ENCODE measurements at regions not wholly inside any gene's neighbourhood (a gene's known extent, or its start where the extent isn't known, plus 50 kb on each side); places are given as distances from the start of the nearest gene placed in this dataset.

GRCh38 chr15:69806287-69806915 lies 291.3 kb downstream of the TLE3 start:
- DNase-seq: no peak
- no peaks in the 10 kb centered on the region for H3K36me3 Mint-ChIP-seq (ENCODE audit: unreplicated experiment)
- H3K4me1 Mint-ChIP-seq (ENCODE audit: low read depth, unreplicated experiment): peaks cover 11% of the 10 kb centered on the region
- H3K9me3 Mint-ChIP-seq (ENCODE audit: unreplicated experiment): peaks cover 1% of the 10 kb centered on the region
- no peak overlapping the region for H3K4me3 Mint-ChIP-seq (ENCODE audit: unreplicated experiment)
- no peak overlapping the region for H3K27ac Mint-ChIP-seq (ENCODE audit: unreplicated experiment)
- H3K27me3 Mint-ChIP-seq (ENCODE audit: unreplicated experiment): peaks cover 8% of the 10 kb centered on the region
- TF ChIP-seq CTCF (IDR thresholded peaks at IDR 0.05; ENCODE audit: partially characterized antibody, unreplicated experiment): no peak

GRCh38 chr15:69807721-69808120 lies 290.0 kb downstream of the TLE3 start:
- Mint-ChIP-seq H3K27me3 (ENCODE audit: unreplicated experiment) (peaks cover 8% of the 10 kb centered on the region), H3K9me3 (ENCODE audit: unreplicated experiment) (peaks cover 4% of the 10 kb centered on the region), H3K36me3 (ENCODE audit: unreplicated experiment) (no peaks in the 10 kb centered on the region), H3K4me3 (ENCODE audit: unreplicated experiment) (no peak overlapping the region), H3K4me1 (ENCODE audit: low read depth, unreplicated experiment) (peaks cover 11% of the 10 kb centered on the region), H3K27ac (ENCODE audit: unreplicated experiment) (no peak overlapping the region)
- DNase-seq: no peak
- TF ChIP-seq CTCF (IDR thresholded peaks at IDR 0.05; ENCODE audit: partially characterized antibody, unreplicated experiment): no peak

- H3K9me3 Mint-ChIP-seq (ENCODE audit: unreplicated experiment): peaks cover 5% of the 10 kb centered on the region
- TF ChIP-seq CTCF (IDR thresholded peaks at IDR 0.05; ENCODE audit: partially characterized antibody, unreplicated experiment): no peak
- H3K4me3 Mint-ChIP-seq (ENCODE audit: unreplicated experiment): no peak overlapping the region
- peaks cover 11% of the 10 kb centered on the region for H3K4me1 Mint-ChIP-seq (ENCODE audit: low read depth, unreplicated experiment)
- no peak overlapping the region for H3K27ac Mint-ChIP-seq (ENCODE audit: unreplicated experiment)
- H3K36me3 Mint-ChIP-seq (ENCODE audit: unreplicated experiment): no peaks in the 10 kb centered on the region
- DNase-seq: no peak
- peaks cover 13% of the 10 kb centered on the region for H3K27me3 Mint-ChIP-seq (ENCODE audit: unreplicated experiment)
Measured at GRCh38 chr15:69808756-69809155, 289.0 kb downstream of the TLE3 start.

GRCh38 chr15:69809421-69809820 lies 288.3 kb downstream of the TLE3 start:
- Mint-ChIP-seq H3K9me3 (ENCODE audit: unreplicated experiment) (peaks cover 5% of the 10 kb centered on the region), H3K27me3 (ENCODE audit: unreplicated experiment) (peaks cover 13% of the 10 kb centered on the region), H3K4me3 (ENCODE audit: unreplicated experiment) (no peak overlapping the region), H3K27ac (ENCODE audit: unreplicated experiment) (no peak overlapping the region), H3K4me1 (ENCODE audit: low read depth, unreplicated experiment) (peaks cover 11% of the 10 kb centered on the region), H3K36me3 (ENCODE audit: unreplicated experiment) (no peaks in the 10 kb centered on the region)
- no peak for TF ChIP-seq CTCF (IDR thresholded peaks at IDR 0.05; ENCODE audit: partially characterized antibody, unreplicated experiment)
- DNase-seq: no peak

- DNase-seq: no peak
- Mint-ChIP-seq H3K9me3 (ENCODE audit: unreplicated experiment) (peaks cover 5% of the 10 kb centered on the region), H3K27me3 (ENCODE audit: unreplicated experiment) (peaks cover 10% of the 10 kb centered on the region), H3K4me3 (ENCODE audit: unreplicated experiment) (no peak overlapping the region), H3K36me3 (ENCODE audit: unreplicated experiment) (no peaks in the 10 kb centered on the region), H3K4me1 (ENCODE audit: low read depth, unreplicated experiment) (peaks cover 11% of the 10 kb centered on the region), H3K27ac (ENCODE audit: unreplicated experiment) (no peak overlapping the region)
- TF ChIP-seq CTCF (IDR thresholded peaks at IDR 0.05; ENCODE audit: partially characterized antibody, unreplicated experiment): no peak
Measured at GRCh38 chr15:69810431-69811354, 287.0 kb downstream of the TLE3 start.

All from glutamatergic neuron (in vitro differentiated cells).